ENCODE measurements at regions not wholly inside any gene's neighbourhood (a gene's known extent, or its start where the extent isn't known, plus 50 kb on each side); places are given as distances from the start of the nearest gene placed in this dataset.

DNA sequence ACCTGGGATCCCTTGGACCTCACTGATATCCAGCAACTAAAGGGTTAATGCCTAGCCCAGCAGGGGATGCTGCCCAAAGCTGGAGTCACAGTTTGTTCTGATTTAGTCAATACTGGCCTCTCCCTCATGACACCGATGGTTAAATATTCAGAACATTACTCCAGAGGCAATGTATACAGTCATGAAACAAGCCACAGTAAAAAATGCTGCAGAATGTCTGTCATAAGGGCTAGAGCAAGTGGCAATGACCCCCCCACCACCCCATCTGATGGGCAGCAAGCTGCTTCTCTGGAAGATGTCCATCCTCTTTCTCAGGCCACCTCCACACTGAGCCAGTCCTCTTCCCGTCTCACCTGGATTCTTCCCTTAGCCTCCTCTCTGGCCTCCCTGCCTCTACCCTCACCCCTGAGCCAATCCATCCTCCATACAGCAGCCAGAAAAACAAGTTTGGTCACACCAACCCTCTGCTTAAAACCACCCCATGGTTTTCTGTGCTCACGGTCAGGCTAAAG is 99.0 kb upstream of the KCNG1 start:
- DNase-seq, result no peak

DNA sequence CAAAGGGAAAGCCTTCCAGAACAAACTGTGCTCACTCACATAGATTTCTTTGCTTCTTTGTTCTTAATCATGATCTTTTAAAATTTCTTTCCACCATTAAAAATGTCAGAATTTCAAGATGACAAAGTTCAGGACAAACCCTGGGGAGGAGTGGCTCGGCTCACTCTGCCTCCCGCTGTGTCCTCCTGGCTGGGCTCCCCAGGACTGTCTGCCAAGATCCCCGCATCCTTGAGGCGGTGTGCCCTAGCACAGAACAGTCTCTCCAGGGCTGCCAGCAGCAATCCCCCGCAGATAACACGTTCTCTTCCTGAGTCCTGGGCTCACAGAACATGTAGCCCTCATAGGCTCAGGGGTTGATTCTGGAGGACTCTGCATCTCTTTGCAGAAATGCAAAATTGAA is 98.4 kb upstream of the KCNG1 start:
- DNase-seq, result no peak

DNA sequence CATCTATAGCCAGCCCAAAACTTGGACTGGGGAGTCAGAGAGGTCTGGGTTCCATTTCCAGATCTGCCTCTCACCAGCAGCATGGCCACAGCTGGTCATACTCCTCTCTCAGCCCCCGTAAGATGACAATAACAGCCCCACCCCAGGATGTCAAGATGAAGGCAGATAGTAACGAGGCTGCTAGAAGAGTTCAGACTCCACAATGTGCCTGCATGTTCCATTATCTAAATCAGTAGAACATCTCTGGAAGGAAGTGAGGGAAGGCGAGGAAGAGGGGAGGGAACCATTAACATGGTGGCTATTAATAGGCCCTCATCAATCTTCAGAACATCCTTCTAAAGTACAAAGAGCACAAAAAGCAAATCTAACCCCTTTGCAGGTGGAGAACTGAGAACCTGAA is 98.0 kb upstream of the KCNG1 start:
- DNase-seq, result no peak

DNA sequence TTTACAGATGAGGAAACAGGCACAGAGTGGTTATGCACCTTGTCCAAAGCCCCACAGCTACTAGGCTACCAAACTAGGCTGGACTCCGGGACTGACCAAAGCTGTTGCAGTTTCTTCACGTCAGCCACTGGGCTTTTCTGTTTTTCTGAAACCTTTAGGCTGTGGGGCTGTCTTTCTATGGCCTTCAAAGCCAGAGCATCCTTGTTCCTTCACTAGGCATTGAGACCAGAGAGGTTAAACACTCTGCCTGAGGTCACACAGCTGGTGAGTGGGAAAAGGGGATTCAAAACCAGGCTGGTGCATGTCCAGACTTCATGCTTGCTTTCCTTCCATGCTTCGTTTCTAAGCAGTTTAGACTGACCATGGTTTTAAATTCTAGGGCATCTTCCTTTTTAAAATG is 97.5 kb upstream of the KCNG1 start:
- DNase-seq, result no peak

DNA sequence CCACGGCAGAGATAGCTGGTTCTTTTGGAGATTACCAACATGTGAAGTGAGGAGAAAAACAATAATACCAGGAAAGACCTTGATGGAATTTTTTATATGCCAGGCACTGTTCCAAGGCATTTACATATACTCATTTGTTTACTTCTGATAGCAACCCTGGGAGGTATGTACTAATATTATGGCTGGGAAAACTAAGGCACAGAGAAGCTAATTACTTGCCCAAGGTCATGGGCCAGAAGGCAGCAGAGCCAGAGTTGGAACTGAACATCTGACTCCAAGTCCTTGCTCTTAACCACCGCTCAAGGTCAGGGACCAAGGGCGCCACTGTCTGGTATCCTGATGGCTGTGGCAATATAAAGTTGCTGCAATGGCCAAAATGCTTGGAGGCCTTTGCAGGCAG is 97.0 kb upstream of the KCNG1 start:
- no peak for DNase-seq

GRCh38 chr20:51118985-51119527 is 96.1 kb upstream of the KCNG1 start:
- no peak for DNase-seq

- DNase-seq, result no peak
Observed at GRCh38 chr20:51118216-51118615, 95.3 kb upstream of the KCNG1 start.

DNA sequence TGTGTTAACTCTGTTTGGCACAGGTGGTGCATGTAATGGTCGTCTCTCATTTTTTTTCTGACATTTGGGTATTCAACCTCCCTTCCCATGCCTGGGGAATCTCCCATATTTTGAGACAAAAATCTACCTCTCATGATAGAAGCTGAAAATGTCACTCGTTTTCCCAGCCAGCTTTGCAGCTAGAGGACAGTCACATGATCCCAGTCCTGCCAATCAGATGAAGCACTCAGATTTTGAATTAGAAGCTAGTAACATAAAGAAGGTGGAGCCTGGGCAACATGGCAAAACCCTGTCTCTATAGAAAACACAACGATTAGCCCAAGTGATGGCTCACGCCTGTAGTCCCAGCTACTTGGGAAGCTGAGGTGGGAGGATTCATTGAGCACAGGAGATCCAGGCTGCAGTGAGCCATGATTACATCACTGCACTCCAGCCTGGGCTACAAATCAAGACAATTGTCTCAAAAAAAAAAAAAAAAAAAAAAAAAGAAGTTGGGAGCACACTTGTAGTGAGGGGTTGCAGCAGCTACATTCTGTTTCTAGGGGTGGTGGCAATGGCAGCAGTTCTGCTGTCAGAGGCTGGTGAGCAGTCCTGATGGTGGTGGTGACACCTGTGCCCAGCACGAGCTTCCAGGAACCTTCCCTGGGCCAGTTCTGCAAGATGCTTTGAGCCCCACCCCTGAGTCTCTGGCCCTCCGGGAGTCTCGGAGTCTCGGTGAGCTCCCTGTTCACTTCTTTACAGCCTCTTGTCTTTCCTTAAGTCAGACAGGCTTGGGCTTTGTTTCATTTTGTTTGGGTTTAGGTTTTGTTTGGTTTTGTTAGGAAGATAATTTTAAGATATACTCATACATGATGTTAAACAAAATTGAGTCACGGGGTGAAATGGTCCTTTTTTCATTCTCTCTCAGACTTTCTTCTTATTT is 94.1 kb upstream of the KCNG1 start:
- no peak for DNase-seq

DNA sequence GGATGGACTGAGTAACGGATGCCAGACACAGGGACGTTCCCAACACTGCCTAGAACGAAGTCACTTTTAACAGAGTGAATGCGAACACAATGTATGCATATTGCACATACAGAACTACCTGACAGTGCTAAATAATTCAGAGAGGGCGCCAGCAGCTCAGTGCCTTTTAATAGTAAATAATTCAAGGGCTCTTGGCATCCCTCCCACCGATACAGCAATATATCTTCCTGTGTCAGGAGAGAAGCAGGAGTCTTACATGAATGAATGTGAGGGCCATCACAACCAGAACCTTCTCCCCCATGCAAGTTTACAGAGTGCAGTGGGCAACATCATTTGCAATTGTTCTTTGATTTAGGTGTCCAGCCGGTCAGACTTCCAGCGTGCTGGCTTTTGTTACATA is 88.4 kb upstream of the KCNG1 start:
- DNase-seq, result no peak

DNA sequence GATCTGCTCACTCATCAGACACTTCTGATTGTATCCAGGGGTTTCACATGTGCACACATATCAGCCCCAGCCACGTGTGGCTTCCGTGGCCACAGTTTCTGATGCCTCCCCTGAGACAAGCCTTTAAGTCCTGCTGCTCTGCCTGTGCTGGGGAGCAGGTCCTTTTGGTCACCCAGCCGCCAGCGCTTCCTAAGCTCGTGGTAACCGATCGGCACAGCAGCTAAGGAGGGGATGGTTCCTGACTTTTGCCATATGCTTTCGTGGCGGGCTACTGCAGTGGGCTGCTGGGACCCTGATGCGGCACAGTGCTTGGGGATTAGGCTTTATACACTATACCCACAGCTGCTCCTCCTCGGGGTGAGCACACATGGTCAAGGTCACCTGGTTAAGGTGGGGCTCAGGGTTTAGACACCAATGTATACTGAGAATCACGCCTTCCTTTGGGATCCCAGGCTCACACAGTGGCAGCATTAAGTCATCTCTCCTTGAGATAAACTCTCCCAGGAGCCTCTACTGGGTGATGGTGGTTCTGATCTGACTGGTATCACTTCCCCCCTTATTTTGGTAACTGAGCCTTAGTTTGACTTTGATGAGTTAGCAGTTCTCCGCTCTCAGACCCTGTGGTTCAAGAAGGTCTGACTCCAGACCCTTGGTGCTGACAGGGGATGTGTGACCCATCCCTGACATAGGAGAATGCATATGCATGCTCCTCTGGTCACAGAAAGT is 85.9 kb upstream of the KCNG1 start:
- no peak for DNase-seq

DNA sequence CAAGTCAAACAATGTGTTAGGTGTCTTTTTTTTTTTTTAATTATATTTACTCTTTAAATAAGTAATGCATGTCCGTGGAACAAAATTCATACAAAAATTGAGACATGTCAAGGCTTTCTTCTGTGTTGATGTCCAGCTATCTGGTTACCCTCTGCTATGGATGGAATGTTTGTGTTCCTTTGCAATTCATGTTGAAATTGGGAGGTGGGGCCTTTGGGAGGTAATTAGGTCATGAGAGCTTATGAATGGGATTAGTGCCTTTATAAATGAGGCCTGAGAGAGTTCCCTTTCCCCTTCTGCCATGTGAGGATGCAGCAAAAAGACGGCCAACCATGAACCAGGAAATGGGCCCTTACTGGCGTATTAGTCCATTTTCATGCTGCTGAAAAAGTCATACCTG is 83.1 kb upstream of the KCNG1 start:
- DNase-seq, result no peak

GRCh38 chr20:51104960-51105920 is 82.3 kb upstream of the KCNG1 start:
- DNase-seq, result no peak

- DNase-seq, result no peak
Observed at GRCh38 chr20:51100617-51101016, 77.7 kb upstream of the KCNG1 start.

DNA sequence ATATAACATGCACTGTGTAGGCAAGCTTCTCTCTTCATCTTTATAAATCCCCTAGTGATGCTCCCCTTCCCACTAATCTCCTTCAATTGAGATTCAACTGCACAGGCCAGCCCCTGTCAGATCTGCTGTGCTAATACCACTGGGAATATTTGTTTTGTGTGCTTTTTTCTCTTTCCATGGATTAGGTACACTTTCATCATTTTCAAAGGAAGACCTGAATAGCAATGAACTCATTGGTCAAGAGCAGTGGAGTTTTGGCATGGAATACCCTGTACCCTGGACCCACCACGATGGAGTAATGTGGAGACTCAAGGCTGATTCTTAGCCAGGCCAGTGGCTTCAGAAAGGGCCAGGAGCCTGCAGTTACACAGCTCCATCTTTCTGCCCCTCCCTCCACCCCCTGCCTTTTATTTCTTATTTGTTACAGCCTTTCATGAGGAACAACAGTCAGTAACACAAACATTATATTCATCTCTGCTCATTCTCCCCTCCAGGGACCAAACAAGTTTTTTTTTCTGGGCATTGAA is 75.4 kb upstream of the KCNG1 start:
- no peak for DNase-seq

- DNase-seq, result no peak
Observed at GRCh38 chr20:51097351-51098120, 74.6 kb upstream of the KCNG1 start.

GRCh38 chr20:51096582-51097267 is 73.8 kb upstream of the KCNG1 start:
- no peak for DNase-seq

GRCh38 chr20:51095633-51096521 is 73.0 kb upstream of the KCNG1 start:
- no peak for DNase-seq

DNA sequence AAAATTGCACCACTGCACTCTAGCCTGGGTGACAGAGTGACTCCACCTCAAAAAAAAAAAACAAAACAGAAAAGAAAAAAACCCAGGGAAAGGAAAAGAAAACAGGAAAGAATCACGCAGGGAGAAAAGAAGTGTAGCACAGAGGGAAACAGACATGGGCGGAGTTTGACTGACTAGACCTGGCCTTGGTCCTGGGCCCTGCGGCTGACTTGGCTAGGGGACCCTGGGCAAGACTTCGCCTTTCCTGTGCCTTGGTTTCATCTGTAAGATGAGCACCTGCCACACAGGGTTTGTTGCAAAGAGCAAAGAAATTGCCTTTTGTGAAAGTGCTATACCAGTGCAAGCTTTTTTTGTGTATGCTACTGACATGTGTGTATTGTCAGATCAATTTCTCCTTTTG is 71.3 kb upstream of the KCNG1 start:
- no peak for DNase-seq

GRCh38 chr20:51093240-51093763 is 70.4 kb upstream of the KCNG1 start:
- DNase-seq, result no peak

DNA sequence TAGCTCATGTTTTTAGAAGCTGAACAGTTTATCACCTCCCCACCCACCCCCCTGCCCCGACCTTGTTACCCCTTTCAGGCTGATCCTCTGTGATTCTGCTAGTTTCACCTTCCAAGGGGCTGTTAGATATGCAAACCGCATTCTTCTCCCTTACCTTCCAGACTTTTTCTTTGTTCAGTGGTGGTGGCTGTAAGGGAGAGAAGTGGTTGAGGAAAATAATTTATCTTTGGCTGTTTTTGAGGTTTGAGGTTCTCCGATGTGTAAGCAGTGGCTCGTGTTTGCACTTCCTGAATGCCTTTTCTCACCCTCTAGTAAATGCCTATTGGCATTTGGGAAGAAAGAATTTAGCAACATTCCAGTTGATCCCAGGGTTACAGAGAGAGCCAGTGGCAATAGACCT is 69.4 kb upstream of the KCNG1 start:
- DNase-seq, result no peak

Measured in activated naive CD4-positive, alpha-beta T cell (primary cell).